ENCODE measurements at regions not wholly inside any gene's neighbourhood (a gene's known extent, or its start where the extent isn't known, plus 50 kb on each side); places are given as distances from the start of the nearest gene placed in this dataset.
A peak's percentile ranks its signal among the peaks of the same experiment; 100 is the strongest.

DNA sequence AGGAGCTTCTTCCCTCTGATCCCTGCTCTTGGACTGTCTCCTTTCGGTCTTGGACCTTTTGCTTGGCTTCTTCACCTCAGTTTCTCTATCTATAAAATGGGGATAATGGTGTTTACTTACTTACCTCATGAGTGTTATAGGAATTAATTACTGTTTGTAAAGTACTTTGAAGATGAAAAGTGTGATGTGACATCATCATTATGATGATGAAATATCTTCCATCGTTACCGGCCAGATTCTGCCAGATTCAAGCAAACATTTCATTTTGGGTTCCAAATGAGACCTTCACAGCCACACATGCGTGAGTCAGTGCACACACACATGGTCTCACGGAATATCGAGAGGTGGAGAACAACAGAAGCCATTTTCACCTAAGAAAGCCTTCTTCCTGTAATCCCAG, 220.1 kb upstream of the RPL34 start:
- no peak for DNase-seq (ENCODE audit: low read depth)

DNA sequence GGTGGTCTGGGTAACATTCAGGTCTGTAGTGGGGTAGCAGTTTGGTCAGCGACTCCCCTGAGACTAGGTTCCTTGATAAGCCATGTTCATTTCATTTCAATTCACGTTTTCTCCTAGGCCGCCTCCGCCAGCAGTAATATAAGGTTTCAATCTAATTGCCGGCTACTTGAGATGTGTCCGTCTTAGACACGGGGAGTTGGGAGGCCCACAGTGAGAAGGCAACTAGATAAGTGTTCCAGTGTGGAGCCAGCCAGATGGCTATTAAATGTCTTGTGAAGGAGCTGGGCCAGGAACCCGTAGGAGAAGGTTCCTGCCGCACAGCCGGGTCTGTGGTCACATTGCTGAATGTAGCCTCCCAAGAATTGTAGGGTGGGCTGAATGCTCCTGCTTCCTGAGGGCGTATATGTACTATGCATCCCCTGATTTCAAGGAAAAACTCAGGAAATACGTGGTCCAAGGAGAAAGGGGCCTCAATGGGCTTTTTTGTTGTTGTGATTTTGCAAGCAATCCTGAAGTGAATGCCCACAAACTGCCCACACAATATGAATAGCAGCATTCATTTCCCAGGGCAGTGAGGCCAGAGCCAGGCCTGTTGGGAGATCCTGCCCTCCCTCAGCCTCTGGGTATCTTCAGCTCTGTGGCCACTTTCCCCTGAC, 220.6 kb upstream of the RPL34 start:
- DNase-seq (ENCODE audit: low read depth): no peak

DNA sequence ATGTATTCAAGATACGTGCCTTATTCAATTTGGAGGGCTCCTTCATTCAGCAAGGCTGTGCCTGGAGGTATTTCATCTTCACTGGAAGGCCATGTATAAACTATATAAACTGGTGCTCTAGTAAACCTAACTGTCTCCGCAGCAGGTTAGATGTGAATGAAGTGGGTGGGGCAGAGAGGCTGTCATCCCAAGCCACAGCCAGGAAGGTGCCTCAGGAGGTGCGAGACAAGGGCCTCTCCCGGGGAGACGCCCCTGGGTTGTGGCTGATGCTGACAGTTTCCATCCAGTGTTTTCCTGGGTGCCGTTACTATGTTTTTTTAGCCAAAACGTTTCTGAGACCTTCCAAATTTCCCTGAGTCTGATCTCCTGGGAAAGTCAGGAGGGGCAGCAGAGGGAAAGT, 221.5 kb upstream of the RPL34 start:
- no peak for DNase-seq (ENCODE audit: low read depth)

DNA sequence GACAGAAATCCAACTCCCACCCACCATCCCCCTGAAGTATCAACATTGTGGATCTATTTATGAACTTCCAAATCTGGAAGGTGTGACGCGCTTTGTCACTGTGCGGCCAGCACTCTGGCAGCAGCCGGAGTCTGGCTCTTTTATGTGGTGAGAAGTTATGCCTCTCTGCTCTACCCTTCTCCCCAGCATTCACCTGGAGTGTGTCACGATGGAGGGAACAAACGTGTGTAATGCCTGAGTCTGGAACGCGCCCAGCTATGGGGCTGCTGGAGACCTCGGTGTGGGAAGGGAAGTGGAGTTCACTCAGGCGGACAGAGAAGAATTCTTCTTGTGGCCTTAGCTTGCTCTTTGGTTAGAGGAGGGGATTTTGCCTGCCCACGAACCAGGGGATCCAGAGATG, 222.1 kb upstream of the RPL34 start:
- peak; percentile 88 for DNase-seq (ENCODE audit: low read depth)

DNA sequence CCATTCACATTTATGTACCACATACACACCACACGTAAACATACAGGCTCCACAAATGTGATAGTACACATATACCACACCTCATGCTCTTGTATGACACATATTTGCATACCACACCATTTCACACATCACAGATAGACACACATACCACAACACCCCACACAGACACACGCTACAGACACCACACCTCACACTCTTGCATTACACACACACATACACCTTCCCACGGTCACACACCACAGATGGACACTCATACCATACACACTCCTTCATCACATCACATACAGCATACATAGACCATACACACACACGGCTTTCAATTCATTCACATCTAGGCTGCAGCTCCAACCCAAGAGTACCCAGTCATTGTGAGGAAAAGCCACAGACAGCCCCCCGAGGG, 222.5 kb upstream of the RPL34 start:
- DNase-seq (ENCODE audit: low read depth): no peak

DNA sequence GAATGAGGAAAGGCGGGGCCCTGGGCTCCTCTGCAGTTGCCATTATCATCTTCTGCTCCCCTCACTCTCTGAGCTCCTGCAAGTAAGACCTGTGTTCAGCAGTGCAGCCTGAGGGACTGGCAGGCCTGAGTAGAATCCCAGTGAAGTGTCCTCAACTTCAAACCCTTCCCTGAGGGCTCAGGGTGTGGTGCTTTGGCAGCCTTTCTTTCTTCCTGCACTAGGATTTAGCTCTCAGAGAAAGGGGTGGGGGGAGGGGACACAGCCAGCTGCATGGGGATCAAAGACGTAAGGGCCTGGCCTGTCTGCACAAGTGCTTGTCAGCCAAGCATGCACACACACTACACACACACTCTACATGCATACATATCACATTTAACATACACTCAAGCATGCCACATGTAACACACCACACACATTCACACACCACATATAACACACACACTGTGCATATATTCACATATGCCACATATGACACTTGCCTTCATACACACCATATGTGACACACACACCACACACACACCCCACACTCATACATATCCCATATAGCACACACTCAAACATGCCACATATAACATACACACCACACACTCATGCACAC, 223.4 kb upstream of the RPL34 start:
- peak; percentile 7 for DNase-seq (ENCODE audit: low read depth)

DNA sequence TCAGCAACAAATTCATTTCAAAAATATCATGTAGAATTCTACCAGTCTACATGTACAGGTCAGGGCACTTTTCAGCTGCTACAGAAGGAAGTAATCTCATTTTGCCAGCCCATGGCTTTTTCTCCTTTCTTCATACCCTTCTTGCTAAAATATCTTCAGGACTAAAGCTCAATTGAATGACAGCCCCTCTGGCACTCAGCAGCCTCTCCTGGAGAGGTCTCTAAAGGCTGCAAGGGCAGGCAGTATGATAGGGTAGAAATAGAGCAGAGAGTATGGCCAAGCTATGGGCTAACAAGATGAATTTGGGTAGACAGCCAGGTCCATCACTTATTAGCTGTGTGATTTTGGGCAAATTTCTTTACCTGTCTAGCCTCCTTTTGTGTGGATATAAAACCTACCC, 224.6 kb upstream of the RPL34 start:
- DNase-seq (ENCODE audit: low read depth): no peak

DNA sequence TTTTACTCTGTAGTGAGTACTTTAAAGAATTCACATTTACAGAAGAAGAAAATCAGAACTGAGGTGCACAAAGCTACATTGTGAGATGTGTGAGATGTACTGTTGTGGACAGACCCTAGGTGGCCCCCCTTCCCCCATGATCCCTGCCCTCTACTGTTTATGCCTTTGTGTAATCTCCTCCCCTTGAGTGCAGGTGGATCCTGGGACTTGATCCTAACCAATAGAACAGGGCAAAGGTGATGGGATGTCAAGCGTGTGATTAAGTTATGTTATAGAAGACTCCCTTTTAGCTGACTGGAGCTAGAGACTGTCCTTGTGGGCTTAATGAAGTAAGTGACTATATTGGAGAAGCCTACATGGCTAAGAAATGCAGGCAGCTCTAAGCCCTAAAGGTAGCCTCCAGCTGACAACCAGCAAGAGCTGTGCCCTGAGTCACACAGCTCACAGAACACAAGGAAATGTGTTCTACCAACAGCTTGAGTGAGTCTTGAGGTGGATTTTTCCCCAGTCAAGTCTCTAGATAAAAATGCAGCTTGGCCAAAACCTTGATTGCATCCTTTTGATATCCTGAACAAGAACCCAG, 225.2 kb upstream of the LEF1 start:
- no peak for DNase-seq (ENCODE audit: low read depth)

DNA sequence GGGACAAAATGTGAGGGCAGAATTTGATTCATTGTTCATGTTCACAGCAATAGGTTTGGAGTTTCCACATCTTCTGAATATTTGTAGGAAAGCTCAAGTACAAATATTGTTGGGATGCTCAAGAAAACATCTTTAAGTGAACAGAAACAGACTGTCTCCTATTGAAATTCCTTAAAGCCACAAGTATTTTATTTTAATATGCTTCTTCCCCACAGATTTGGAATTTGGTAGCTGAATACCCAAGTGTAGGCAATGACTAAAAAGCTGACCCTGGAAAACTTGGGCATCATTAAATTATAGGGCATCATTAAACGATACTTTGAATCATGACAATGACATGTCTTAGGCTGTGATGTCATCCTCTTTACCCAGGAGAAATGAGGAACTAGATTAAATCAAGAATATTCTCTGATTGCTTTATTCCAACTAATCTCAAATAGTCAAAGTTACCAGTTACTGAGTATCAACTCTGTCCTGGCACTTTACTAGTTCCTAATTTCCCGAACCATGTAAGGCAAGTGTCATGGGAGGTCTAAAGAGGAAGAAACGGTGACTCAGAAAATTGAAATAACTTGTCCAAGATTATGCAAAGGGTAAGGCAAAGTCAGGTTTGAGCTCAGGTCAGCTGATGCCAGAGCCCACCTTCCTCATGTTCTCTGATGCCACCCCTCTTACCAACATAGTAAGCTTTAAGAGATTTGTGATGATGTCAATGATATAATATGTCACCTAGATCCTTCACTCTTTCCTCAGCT, 223.1 kb upstream of the LEF1 start:
- peak; percentile 17 for DNase-seq (ENCODE audit: low read depth)

DNA sequence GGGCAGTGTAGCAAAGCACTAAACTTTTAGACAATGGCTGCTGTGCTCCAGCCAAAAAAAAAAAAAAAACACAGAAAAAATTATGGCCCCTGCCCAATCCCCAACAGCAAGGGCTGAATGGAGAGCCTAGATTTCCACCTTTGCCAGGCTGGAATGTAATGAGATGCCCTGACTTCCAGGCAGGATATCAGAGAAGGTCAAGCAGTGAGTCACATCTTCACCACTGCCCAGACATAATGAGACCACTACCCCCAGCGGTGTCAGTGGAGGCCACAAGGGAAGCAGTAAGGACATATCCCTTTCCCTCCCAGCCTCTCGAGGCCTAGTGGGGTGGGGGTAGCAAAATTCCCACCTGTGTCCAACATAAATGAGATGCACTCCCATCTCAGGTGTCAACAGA, 216.3 kb upstream of the LEF1 start:
- peak; percentile 70 for DNase-seq (ENCODE audit: low read depth)

DNA sequence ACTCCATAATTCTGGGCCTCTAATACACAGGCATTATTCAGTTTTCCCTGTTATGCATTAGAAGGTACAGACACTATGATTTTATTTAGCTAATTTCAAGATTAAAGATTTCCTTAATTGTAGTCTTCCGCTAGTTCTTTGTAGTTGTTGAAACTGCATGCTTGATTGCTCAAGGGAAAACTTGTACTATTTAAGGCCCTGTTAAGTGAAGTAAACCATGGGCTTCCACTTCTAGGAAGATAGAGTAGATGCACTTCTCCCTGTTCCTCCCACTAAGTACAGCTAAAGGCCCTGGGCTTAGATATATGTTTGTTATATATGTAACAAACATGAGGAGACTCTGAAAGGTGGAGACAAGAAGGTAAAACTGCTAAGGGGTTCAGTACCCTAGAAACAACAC, 215.8 kb upstream of the LEF1 start:
- DNase-seq (ENCODE audit: low read depth): no peak

DNA sequence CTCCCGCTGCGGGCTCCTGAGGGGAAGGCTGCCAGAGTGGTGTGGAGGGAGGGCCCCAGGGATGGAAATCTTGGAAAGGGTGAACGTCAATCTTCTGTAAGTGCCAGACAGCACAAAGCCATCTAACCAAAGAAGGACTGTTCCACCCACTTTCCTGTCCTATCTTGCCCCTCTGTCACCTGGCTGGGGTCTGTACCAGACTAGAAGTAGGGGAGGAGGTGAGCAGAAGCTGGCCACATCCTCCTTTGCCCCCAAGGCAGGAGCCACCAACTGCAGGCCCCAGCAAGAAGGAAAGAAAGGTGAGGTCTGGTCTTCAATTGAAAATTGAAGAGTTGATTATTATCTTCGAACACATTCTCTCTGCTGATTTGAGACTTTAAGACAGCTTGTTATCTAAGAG, 214.4 kb upstream of the LEF1 start:
- DNase-seq (ENCODE audit: low read depth): no peak

DNA sequence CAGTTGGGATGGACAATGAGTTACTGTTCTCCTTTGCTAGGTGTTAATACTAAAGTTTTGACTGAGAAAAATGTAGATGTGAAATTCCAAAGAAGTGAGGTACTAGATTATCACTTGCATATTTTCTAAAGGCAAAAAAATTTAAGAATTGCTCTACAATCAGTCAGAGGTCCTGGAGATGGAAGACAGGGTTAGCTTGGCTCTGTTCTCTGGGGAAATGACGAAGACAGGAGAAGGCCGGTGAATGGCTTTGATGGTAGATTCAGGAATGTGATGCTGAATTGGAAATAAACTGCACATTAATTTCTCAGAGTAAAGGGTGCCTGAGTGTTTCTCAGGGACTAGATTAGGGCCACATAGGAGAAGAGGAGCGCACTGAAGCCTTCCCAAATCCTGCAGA, 214.0 kb upstream of the LEF1 start:
- DNase-seq (ENCODE audit: low read depth): no peak

DNA sequence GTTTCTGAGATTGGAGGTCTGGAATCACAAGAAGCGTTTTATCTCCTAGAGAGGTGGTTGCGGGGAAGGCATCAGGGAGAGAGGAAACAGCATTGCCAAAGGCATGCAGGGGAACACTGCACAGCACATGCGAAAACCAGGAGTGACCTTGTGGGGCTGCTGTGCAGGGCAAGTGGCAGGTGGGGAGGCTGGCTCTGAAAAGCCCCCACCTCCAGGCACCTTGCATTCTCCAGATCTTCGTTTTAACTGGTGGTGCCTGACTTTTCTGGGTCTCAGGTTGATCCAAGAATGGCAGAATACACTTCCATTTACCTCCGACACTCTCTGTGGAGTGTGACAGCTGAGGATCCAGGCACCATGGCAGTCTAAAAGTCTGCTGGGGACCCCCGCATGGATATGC, 209.4 kb upstream of the LEF1 start:
- no peak for DNase-seq (ENCODE audit: low read depth)

DNA sequence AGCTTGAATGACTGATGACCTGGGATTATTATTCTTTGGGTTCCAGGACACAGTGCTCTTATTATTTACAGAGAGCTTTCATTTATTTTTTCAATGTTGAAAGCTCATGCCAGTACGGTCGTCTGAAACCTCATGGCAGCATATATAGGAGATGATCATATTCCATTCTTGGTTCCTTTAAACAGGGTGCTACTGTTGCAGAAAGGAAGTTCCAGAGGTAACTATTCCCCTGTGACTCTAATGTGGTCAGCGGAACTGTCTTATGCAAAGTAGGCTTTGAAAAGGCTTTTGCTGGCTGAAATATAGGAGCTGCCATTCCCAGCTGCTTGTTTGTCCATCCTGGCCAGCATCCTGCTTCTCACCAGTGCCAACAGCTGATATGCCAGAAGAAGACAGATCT, 208.3 kb upstream of the LEF1 start:
- DNase-seq (ENCODE audit: low read depth): no peak

DNA sequence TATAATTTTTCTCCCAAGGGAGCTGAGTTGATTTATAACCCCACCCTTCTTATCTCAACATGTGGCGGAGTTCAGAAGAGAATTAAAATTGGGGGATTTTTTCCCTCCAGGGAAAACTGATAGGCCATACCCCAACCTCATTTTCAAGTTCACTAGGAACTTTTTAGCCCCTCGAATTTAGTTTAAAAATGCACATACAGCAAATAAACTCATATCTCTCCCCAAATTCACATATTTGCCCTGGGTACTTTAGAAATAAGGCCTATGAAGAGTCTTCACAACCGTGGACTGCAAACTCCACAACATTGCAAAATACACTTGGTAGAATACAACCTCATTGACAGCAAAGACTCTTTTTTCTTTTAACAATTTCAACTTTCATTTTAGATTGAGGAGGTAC, 206.7 kb upstream of the LEF1 start:
- no peak for DNase-seq (ENCODE audit: low read depth)

DNA sequence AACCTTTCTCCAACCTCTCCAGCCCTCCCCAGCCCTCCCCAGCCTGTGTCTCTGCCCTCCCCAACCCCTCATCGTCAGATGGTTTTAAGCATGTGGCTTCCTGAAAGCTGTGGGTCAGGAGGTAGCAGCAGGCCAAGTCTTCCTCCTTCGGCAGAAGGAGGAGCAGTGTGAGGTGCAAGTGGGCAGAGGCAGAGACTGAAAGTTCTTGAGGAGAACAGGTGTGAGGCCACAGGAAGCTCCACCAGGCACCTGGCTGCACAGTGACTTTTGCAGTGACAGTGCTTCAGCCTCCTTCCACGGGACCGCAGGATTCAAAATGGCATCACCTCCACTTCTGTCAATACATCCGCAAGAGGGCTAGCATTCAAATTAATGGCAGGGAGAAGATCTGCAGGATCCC, 203.9 kb upstream of the LEF1 start:
- DNase-seq (ENCODE audit: low read depth): no peak

DNA sequence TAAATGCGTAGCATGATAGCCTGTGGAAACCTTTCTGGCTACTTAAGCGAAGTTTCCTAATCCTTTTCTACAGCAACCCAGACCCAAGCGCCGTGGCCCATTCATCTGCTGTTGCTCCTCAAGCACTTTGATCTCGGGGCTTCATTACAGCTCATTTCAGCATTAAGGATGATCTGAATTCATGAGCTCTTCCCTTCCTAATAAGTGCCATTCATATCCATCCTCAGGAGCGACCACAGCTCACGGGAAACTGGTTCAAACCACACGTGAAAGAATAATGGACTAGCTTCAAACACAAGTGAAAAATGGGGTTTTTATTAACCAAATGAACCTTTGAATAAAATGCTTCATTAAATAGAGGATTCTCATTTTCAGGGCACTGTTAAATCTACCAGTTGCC, 202.6 kb upstream of the LEF1 start:
- DNase-seq (ENCODE audit: low read depth): no peak

DNA sequence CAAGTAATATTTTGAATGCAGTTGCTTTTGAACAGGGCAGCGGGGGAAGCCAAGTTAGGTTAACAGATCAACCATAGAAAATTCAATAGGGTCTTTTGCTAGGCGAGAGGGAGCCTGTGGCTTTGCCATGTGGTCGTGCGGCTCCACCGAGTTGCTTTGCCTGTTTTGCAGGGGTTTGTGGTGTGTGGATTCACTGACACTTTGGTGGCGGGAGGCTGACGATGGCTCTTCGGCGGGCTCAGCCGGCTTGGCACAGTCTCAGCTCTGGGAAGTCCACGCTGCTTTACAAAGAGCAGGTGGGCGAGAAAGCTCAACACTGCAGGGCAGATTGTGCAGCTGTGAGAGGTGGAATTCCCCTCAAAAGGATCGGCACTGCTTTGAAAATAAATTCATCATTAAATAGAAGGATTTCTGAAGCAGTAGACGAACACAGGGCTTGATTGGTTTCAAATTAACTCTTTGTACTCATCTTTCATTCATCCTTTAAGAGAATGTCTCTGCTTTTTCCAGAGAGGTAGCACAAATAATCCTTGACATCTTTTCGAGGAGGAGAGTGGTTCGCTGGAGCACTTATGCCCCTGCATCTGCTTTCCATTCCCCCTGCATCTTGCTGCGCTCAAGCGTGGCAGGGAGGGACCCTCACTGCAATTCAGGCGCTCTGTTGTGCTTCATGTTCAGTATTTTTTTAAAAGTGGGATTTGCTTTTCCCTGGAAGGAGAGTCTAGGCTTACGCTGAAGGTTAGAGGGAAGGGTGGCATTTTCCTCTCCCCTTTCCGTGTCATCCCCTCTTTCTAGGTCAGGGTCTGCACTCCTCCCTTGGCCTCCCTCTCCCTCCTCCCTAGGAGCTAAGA, 201.8 kb upstream of the LEF1 start:
- no peak for DNase-seq (ENCODE audit: low read depth)

DNA sequence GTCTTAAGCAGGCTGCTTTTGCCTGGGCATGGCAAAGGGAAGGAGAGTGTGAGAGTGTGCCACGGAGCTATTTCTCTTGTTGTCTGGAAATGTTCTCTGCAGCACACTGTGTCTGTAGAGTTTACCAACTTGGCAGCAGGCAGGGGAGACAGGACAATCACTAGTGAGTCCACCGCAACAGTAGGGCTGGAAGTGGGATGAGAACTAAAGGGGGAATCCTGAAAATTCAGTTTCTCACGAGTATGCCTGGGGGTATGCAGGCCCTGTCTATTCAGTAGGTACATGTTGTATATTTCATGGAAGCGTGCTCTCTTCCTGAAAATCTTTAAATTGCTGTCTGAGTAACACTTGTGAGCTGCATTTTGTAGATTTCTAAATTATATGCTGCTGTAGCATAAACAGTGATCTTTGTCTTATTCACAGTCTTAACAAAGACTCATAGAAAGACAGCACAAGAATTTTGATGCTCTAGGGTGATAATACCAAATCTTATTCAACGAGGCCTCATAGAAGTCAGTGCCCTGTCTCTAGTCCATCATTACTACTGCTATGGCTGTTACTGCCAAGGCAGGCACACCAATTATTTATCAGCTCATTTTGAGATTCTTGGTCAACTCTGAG, 200.4 kb upstream of the LEF1 start:
- DNase-seq (ENCODE audit: low read depth): no peak

DNA sequence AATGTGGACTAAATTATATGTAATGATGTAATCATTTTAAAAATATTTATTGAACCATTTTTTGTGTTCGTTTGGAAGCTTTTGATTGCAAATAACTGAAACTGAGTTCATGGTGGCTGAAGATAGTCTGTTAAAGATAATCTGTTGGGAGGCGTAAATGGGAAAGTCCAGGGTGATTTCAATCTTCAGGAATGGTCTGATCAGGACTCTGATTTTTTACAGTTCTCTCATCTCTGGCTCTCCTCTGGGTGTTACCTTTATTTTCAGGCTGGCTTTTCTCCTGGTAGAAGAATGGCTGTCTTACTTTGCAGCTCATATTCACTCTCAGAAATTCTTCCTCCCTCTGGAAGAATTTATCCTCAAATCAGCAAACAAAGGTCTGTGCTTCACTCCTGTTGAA, 199.0 kb upstream of the LEF1 start:
- no peak for DNase-seq (ENCODE audit: low read depth)

DNA sequence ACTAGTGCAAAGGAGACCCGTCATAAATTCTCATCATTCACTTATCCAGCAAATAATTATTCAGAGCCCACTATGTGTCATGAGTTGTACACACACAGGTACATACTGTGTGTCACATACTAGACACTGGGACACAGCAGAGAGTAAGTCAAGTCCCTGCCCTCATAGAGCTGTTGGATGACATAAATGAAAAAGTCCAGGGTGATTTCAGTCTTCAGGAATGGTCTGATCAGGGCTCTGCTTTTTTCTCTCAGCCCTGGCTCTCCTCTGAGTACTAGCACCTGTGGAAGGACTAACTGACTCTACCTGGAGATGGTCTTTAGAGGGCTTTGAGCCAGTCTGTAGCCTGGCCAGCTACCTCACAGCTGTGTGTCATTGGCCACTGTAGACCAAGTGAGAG, 198.0 kb upstream of the LEF1 start:
- DNase-seq (ENCODE audit: low read depth): no peak

Data from M059J (cell line).